NCI-H82 (cell line): ENCODE measurements at regions not wholly inside any gene's neighbourhood (a gene's known extent, or its start where the extent isn't known, plus 50 kb on each side); places are given as distances from the start of the nearest gene placed in this dataset.
"Not testable (repeated sequence)": the region's sequence is repeated elsewhere in the genome, so short reads cannot be mapped to it uniquely, and the experiment has no call there.

ENCODE experiments used
- DNase-seq: peaks from one replicate; lab custom pipeline; 2025; lab: John Stamatoyannopoulos, UW

DNA sequence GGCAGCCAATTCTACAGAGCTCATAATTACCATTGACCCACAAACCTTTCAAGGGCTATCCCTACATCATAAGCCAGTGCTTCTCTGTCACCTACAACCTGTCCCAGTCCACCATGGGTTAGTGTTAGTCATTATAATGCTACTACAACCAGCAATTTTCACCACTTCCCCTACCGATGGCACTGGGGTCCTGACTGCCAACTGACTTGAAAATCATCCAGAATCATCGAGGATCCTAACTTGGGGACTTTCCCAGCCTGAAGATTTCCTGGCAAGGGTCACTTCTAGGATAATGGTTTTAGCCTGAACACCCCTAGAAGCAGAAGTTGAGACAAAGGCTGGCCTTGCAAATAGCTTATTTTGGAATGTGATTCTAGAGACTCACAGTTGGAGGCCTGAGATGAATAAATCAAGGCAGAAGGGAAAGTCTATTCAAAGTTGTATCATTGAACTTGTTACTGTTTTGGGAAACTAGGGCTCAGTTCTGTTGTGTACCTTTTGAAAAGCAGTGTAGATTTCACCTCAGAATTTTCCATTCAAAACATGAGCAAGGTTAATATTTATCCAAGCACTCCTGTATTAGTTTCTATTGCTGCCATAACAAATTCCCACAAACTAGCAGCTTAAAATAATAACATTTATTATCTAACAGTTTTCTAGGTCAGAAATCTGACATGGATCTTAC is 633.0 kb downstream of the LRRC70 start:
- DNase-seq = no peak

DNA sequence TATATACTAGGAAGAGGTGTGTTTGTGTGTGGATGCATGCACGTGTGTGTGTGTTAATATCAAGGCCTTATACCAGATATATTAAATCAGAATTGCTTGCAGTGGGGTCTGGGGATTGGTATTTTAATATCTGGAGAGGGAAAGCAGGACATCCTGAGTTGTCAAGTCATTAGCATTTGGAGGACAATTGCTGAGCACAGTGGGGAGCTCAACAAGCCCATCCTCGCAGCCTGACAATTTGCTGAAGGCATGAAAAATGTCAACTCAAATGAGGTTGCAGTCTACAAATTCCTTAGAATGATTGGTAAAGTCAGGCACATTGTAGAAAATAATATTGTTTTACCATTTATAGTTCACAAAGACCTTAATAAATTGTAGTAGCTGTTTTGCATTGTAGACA is 627.4 kb downstream of the LRRC70 start:
- no peak for DNase-seq

DNA sequence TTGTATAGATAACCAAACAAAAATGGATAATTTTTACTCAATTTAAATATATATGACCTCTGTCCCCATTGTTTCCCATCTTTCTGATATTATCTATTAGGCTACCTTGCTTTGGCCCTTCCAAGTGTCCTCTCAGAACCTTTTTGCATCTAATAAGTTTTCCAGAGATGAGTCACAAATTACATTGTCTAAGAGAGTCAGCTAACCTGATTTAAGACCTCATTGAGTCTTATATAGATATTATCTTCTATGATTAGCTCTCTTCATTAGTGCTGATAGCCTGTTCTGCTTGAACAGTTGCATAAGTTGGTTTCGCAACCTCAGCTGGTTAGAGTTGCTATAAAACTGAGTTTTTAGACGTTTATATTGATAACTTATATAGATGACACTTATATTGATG is 623.1 kb downstream of the LRRC70 start:
- DNase-seq = no peak

GRCh38 chr5:63194126-63194525 is 615.5 kb downstream of the LRRC70 start:
- no peak for DNase-seq

DNA sequence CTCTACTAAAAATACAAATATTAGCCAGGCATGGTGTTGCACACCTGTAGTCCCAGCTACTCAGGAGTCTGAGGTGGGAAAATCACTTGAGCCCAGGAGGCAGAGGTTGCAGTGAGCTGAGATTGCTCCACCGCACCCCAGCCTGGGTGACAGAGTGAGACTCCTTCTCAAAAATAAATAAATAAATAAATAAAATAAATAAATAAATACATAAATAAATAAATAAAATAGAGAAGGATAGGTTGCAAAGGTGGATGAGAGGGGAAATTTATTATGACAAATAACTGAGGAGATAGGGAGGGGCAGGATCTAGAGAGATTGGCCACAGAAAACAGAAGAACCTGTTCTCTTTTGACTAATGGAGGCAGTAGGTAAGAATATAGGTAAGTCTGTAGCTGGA is 601.6 kb downstream of the LRRC70 start:
- not testable (repeated sequence) for DNase-seq

DNA sequence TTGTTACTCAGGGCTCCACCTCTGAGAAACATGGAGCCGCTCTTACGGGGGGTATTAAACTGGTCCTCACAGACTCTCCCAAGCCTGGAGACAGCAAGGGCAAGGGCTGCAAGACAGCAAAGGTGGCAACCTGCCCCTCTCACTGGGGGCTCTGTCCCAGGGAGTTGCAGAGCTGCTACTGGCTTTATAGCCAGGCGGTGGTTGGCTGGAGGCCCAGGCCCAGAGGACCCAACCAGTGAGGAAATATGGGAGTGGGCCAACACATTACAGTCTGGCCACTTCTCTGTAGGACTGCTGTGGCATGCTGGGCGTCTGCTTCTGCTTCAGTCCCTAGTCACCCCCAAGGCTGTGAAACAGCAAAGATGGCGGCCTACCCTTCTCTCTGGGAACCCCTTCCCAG is 597.2 kb downstream of the LRRC70 start:
- DNase-seq = no peak

DNA sequence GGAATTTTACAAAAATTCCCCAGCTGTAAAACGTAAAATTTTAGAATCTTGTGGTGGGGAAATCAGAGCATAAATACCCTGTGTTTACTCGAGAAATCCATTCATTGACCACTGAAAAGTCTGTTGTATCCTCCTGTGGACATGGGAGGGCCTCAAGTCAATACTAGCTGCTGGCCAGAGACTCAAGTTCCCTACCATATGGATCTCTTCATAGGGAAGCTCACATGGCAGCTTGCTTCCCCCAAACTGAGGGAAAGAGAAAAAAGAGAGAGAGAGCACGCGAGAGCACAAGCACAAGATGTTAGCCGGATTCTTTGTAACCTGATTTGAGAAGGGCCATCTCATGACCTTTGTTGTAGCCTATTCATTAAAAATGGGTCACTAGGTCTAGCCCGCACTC is 591.9 kb downstream of the LRRC70 start:
- DNase-seq = no peak

DNA sequence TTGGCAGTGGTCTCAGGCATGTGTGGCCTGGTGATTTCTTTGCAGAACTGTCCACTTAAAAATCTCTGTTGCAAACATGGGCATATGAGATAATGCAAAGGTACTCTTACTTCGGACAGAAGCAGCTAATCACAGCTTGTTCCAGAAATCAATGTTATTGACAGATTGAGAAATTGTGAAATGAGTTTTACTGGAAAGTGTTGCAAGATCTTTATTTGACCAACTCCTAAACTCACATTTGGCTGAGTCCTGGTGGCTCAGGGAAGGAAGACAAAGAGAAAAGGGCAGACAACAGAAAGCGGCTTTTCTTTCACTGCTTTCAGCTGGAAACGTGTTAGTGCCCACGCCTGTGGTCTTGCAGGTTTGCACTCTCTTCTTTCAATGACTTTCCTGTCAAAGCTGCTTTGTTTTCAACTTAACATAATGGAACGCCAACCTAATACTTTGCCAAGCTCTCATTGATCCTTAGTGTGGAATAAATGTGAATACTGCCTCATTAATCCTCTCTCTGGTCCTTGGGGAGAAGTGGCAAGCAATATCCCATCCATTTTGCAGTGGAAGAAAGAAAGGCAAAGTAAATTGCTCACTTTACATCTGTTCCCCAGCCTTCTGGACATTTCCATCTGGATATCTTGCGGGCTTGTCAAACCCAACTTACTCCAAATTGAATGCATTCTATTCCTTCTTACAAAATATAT is 586.4 kb downstream of the LRRC70 start:
- DNase-seq = no peak

DNA sequence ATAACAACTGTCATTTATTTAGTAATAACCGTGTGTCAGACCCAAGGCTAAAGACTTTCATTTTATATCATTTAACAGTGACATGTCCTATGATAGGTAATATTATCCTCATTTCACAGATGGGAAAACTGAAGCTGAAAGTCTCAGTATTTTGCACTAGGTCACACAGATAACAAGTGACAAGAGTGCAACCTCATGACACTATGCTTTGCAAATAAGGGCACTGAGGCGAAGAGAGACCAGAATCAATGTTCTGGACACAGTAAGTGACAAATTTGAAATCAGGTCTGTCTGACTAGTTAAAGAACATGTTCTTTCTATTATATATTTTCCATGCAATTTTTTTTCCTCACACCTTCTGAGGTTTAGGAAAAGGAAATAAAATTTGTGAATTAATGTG is 585.7 kb downstream of the LRRC70 start:
- no peak for DNase-seq

DNA sequence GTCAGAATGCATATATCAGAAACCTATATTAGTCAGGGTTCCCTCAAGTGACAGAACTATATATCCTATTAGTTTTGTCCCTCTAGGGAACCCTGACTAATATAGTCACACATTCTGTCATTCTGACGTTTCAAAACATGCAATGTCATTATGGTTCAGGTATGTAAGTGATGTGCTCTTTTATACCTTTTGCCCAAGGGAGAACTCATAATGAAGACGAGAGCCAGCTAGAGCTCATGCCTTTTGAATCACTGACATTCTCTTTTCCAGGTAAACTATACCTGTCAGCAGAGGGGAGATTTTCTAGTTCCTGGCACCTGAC is 576.7 kb downstream of the LRRC70 start:
- no peak for DNase-seq

- peak; percentile 36 for DNase-seq
Observed at GRCh38 chr5:63154476-63155309, 576.1 kb downstream of the LRRC70 start.

- DNase-seq = no peak
Observed at GRCh38 chr5:63152871-63153270, 574.3 kb downstream of the LRRC70 start.

GRCh38 chr5:63145167-63145566 is 566.5 kb downstream of the LRRC70 start:
- no peak for DNase-seq

DNA sequence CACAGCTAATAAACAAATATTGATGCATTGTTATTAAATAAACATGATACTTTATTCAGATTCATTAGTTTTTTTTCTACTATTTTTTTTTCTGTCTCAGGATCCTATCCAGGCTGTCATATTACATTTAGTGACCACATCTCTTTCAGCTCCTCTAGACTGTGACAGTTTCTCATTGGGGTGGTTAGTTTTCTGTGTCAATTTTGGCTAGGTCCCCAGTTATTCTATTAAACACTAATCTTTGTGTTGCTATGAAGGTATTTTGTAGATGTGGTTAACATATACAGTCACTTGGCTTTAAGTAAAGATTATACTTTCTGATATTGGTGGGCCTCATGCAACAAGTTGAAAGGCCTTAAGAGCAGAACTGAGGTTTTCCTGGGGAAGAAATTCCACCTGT is 563.0 kb downstream of the LRRC70 start:
- no peak for DNase-seq

DNA sequence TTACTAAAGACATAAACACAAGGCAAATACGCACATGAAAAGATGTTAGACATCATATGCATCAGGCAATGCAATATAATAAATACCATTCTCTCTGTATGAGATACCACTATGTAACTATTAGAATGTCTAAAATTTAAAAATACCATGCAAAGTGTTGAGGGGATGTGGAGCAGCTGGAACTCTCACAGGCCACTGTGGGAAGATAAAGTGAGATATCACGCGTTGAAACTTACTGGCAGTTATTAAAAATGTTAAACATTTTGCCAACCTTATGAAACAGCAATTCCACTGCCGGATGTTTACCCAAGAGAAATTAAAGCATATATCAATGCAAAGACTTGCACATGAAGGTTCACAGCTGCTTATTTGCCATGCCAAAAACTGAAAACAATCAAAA is 556.7 kb downstream of the LRRC70 start:
- no peak for DNase-seq

- DNase-seq = no peak
Observed at GRCh38 chr5:63131626-63132285, 553.1 kb downstream of the LRRC70 start.

DNA sequence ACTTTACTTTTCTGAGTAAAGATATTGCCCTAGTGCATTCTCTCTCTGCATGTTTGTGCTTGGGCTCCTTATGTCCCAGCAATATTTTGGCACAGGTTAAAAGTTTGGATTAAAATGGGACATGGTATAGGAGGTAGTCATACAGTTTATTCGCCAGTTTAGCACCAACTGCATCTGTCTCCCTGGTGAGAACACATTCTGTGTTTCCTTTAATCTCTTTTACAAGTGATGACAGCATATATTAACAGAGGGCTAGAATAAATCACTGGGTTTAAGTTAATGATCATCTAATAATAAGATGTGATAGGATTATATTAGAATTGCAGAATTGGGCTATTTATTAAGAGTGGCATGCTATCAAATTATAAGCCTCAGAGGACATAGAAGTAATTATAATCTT is 550.1 kb downstream of the LRRC70 start:
- peak; percentile 1 for DNase-seq

DNA sequence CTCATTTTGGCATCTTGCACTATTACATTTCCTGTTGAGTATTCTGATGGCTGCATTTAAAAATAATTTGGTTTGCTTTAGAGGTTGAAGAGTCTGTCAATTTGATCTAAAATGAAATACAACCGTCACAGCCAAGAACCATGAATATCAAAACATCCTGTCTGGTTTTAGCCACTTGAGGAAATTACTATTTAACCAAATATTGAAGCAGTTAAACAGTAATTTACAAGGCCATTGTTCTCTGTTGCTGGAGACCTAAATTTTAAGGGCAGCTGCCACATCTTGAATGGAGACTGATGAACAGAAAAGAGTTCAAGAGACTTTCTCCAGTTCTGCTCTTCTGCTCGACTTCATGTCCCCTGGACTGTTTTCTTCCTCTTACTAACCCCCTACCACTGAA is 549.4 kb downstream of the LRRC70 start:
- no peak for DNase-seq

DNA sequence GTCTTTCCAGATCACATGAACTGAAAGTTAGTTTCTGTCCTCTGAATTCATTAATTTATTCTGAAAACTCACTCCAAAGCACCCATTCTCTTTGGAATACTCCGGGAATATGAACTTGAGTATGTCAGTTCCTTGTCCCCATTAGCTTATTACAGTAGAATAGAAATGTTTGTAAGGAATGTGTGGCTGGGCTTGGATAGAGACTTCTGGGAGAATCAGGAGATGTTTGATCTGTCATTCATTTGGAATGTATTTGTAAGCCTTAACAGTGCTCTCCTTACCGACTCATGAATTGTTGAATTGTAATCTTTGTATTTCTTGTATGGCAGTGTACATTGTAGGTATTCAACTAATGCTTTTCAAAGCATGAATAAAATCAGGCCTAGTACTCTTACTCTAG is 548.4 kb downstream of the LRRC70 start:
- no peak for DNase-seq

- DNase-seq = peak; percentile 45
Observed at GRCh38 chr5:63125862-63126261, 547.2 kb downstream of the LRRC70 start.

DNA sequence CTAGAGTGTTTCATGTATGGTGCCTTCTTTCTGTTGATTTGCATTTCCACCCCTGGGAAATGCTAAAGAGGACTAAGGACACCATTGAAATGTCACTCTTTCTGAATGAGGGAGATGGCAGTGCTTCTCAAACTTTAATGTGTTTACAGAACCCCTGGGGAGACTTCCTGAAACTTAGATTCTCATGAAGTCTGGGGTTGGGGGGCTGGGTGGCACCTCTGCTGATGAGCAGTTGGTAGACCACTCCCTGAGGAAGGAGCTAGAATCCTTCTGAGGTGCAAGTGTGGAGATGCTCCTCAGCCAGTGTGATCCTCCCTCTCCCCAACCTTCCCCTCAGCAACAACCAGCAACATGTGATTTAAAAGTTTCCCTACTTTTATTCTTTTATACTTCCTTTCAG is 546.8 kb downstream of the LRRC70 start:
- no peak for DNase-seq

GRCh38 chr5:63124266-63124665 is 545.6 kb downstream of the LRRC70 start:
- DNase-seq = no peak

GRCh38 chr5:63121471-63121870 is 542.9 kb downstream of the LRRC70 start:
- no peak for DNase-seq
